MM.1S (cell line): ENCODE measurements at regions not wholly inside any gene's neighbourhood (a gene's known extent, or its start where the extent isn't known, plus 50 kb on each side); places are given as distances from the start of the nearest gene placed in this dataset.

Experiments used
- DNase-seq: peaks from one replicate; pipeline ENCODE4 v3.0.0-alpha.2; 2015
- H2AFZ ChIP-seq: fragments of 300-600 bp; sonication (generic); 2 replicates; pipeline ENCODE4 v1.6.0; 2016; ENCODE audit warnings: antibody characterized with exemption, low read length
- H3F3A ChIP-seq: fragments of 300-600 bp; sonication (generic); 2 replicates; pipeline ENCODE4 v1.6.1; 2016; ENCODE audit warnings: mild to moderate bottlenecking, antibody characterized with exemption, low read length, moderate library complexity, mixed read lengths; ENCODE audit not compliant: insufficient read depth
- H3K27ac ChIP-seq: fragments of 300-600 bp; sonication (generic); 2 replicates; pipeline ENCODE4 v1.5.1; 2016; ENCODE audit warnings: mild to moderate bottlenecking, low read length
- H3K27me3 ChIP-seq: fragments of 300-600 bp; sonication (generic); replicated peaks from 2 replicates; pipeline ENCODE4 v1.6.0; 2016; ENCODE audit warnings: low read length; ENCODE audit not compliant: insufficient read depth
- H3K36me3 ChIP-seq: fragments of 300-600 bp; sonication (generic); replicated peaks from 2 replicates; pipeline ENCODE4 v1.6.1; 2016; ENCODE audit warnings: mild to moderate bottlenecking, low read length, mixed read lengths; ENCODE audit not compliant: insufficient read depth
- H3K4me1 ChIP-seq: fragments of 300-600 bp; sonication (generic); 2 replicates; pipeline ENCODE4 v1.6.1; 2016; ENCODE audit warnings: low read length, mixed read lengths
- H3K4me2 ChIP-seq: fragments of 300-600 bp; sonication (generic); 2 replicates; pipeline ENCODE4 v1.6.0; 2016; ENCODE audit warnings: low read depth, low read length
- H3K4me3 ChIP-seq: fragments of 300-600 bp; sonication (generic); 2 replicates; pipeline ENCODE4 v1.5.1; 2016; ENCODE audit warnings: low read length, mixed read lengths
- H3K79me2 ChIP-seq: fragments of 300-600 bp; sonication (generic); 2 replicates; pipeline ENCODE4 v1.6.1; 2016; ENCODE audit warnings: mixed run types, low read length, mixed read lengths
- H3K9ac ChIP-seq: fragments of 300-600 bp; sonication (generic); 2 replicates; pipeline ENCODE4 v1.6.1; 2016; ENCODE audit warnings: low read length, mixed read lengths
- H3K9me2 ChIP-seq: fragments of 300-600 bp; sonication (generic); replicated peaks from 2 replicates; pipeline ENCODE4 v1.6.1; 2016; ENCODE audit warnings: mild to moderate bottlenecking, low read length, mixed read lengths; ENCODE audit not compliant: insufficient read depth
- H3K9me3 ChIP-seq: fragments of 300-600 bp; sonication (generic); replicated peaks from 2 replicates; pipeline ENCODE4 v1.6.1; 2016; ENCODE audit warnings: mild to moderate bottlenecking, low read length, mixed read lengths; ENCODE audit not compliant: insufficient read depth
- H4K20me1 ChIP-seq: fragments of 300-600 bp; sonication (generic); 2 replicates; pipeline ENCODE4 v1.6.1; 2016; ENCODE audit warnings: mild to moderate bottlenecking, low read length, moderate library complexity, mixed read lengths; ENCODE audit not compliant: insufficient read depth
- EZH2 ChIP-seq: fragments of 300-600 bp; sonication (generic); optimal IDR thresholded peaks from 2 replicates; pipeline ENCODE3; 2017; ENCODE audit warnings: low read depth, mild to moderate bottlenecking, antibody characterized with exemption, low read length, mixed read lengths
- EZH2phosphoT487 ChIP-seq: fragments of 300-600 bp; sonication (generic); IDR thresholded peaks from 2 replicates; pipeline ENCODE4 v1.6.1; 2018; ENCODE audit warnings: antibody characterized with exemption, low read length
- TF ChIP-seq, protein P1 (sequence below): fragments of 300-600 bp; sonication (generic); IDR thresholded peaks from 2 replicates; pipeline ENCODE4 v1.5.1; 2016; ENCODE audit warnings: antibody characterized with exemption, low read length, mixed read lengths

- no peaks in the 10 kb centered on the region for H3K79me2 ChIP-seq
- H3K4me3 ChIP-seq: no peak overlapping the region
- TF ChIP-seq, protein P1, sequence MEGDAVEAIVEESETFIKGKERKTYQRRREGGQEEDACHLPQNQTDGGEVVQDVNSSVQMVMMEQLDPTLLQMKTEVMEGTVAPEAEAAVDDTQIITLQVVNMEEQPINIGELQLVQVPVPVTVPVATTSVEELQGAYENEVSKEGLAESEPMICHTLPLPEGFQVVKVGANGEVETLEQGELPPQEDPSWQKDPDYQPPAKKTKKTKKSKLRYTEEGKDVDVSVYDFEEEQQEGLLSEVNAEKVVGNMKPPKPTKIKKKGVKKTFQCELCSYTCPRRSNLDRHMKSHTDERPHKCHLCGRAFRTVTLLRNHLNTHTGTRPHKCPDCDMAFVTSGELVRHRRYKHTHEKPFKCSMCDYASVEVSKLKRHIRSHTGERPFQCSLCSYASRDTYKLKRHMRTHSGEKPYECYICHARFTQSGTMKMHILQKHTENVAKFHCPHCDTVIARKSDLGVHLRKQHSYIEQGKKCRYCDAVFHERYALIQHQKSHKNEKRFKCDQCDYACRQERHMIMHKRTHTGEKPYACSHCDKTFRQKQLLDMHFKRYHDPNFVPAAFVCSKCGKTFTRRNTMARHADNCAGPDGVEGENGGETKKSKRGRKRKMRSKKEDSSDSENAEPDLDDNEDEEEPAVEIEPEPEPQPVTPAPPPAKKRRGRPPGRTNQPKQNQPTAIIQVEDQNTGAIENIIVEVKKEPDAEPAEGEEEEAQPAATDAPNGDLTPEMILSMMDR: no peak
- TF ChIP-seq EZH2 (no peak), EZH2phosphoT487 (no peak)
- no peaks in the 10 kb centered on the region for H3K27me3 ChIP-seq
- H3K9ac ChIP-seq: no peak overlapping the region
- H3K9me3 ChIP-seq: no peaks in the 10 kb centered on the region
- H4K20me1 ChIP-seq: no peaks in the 10 kb centered on the region
- no peak for DNase-seq
- H3K36me3 ChIP-seq: no peaks in the 10 kb centered on the region
- no peaks in the 10 kb centered on the region for H3F3A ChIP-seq
- H3K9me2 ChIP-seq: no peaks in the 10 kb centered on the region
- H2AFZ ChIP-seq: no peak overlapping the region
- no peaks in the 10 kb centered on the region for H3K4me1 ChIP-seq
- no peak overlapping the region for H3K4me2 ChIP-seq
- no peak overlapping the region for H3K27ac ChIP-seq
Measured at GRCh38 chr18:7459851-7460770, 107.0 kb upstream of the PTPRM start.

DNA sequence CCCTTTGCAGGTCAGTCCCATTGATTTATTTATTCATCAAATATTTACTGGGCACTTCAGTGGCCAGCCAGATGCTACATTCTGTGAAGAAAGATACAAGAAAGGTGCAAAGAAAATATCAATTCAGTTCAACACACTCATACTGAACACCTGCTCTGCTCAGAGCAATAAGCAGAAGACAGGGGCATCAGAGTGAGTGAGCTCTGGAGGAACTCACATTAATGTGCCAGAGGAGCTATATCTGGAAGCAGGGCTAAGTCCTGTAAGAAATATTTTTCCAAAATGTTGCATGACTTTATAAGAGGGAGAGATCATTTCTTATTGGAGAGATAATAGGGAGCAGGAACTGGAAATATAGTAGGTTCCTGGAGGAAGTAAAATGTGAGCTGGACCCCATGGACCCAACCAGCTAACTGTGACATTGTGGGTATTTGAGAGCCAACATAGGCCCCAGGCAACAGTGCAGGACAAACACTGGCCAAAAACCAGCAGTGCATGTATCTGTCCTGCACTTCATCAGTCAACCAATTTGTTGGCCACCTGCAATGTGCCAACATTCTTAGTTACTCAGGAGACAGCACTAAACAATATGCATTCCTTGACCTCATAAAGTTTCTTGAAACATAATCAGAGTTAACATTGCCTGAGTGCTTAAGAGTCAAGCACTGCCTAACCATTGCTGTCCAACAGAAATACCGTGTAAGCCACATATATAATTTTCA lies 102.7 kb upstream of the PTPRM start:
- Histone ChIP-seq H3K4me1 (no peaks in the 10 kb centered on the region), H3K9me2 (no peaks in the 10 kb centered on the region), H4K20me1 (no peaks in the 10 kb centered on the region), H3K9me3 (no peaks in the 10 kb centered on the region), H3F3A (no peaks in the 10 kb centered on the region), H3K36me3 (no peaks in the 10 kb centered on the region), H3K79me2 (no peaks in the 10 kb centered on the region), H2AFZ (no peak overlapping the region), H3K4me2 (no peak overlapping the region), H3K9ac (no peak overlapping the region), H3K27ac (no peak overlapping the region), H3K4me3 (no peak overlapping the region), H3K27me3 (no peaks in the 10 kb centered on the region)
- no peak for TF ChIP-seq EZH2phosphoT487
- no peak for TF ChIP-seq EZH2
- TF ChIP-seq, protein P1: no peak
- DNase-seq: no peak

DNA sequence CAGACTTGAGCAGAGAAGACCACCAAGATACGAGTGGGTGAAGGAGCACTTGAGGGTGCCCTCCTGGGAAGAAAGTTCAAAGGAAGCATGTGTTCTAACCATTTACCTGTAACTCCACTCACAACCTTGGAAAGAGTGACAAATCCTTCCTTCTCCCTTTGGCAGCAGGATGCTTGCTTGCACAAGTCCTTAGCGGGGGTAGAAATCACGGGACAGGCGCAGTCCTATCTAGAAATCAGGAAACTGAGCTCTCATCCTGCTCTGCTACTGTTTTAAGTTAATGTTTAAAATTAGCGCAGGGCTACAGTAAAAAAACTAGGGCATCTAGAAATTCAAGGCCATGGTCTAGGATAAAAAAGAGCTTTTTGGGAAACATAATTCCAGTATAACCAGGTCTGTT lies 100.9 kb upstream of the PTPRM start:
- Histone ChIP-seq H3K9me2 (no peaks in the 10 kb centered on the region), H3K27ac (no peak overlapping the region), H3K4me2 (no peak overlapping the region)

More for the DNA sequence above, 100.9 kb upstream of the PTPRM start:
- H3K9me3 ChIP-seq: no peaks in the 10 kb centered on the region
- H3K79me2 ChIP-seq: no peaks in the 10 kb centered on the region
- TF ChIP-seq, protein P1: no peak
- TF ChIP-seq EZH2phosphoT487: no peak
- no peak for TF ChIP-seq EZH2
- DNase-seq: no peak
- no peak overlapping the region for H2AFZ ChIP-seq
- H3F3A ChIP-seq: no peaks in the 10 kb centered on the region
- no peak overlapping the region for H3K4me3 ChIP-seq
- no peaks in the 10 kb centered on the region for H3K4me1 ChIP-seq
- H3K36me3 ChIP-seq: no peaks in the 10 kb centered on the region
- H4K20me1 ChIP-seq: no peaks in the 10 kb centered on the region
- H3K27me3 ChIP-seq: no peaks in the 10 kb centered on the region
- H3K9ac ChIP-seq: no peak overlapping the region
